Stimulated activated CD8-positive, alpha-beta memory T cell treated with anti-CD3 and anti-CD28 coated beads, Interleukin-4, amount 100 ng/mL, for 1 hour (primary cell): ENCODE measurements at regions not wholly inside any gene's neighbourhood (a gene's known extent, or its start where the extent isn't known, plus 50 kb on each side); places are given as distances from the start of the nearest gene placed in this dataset.
"Not testable (repeated sequence)": the region's sequence is repeated elsewhere in the genome, so short reads cannot be mapped to it uniquely, and the experiment has no call there.

ENCODE experiments used
- DNase-seq, 2 donors: peaks; one replicate each; pipeline ENCODE4 v3.0.0-alpha.2; 2020; ENCODE audit warnings: low read depth in 2 of 2, low spot score in 1 of 2

GRCh38 chr12:31906557-31907301 is 52.5 kb upstream of the RESF1 start:
- DNase-seq = no peak

GRCh38 chr12:31903025-31903424 is 56.2 kb upstream of the RESF1 start:
- no peak for DNase-seq

GRCh38 chr12:31900271-31900670 is 58.9 kb upstream of the RESF1 start:
- DNase-seq = no peak

- no peak for DNase-seq
Observed at GRCh38 chr12:31899109-31899508, 60.1 kb upstream of the RESF1 start.

GRCh38 chr12:31897781-31898503 is 61.3 kb upstream of the RESF1 start:
- no peak for DNase-seq

- DNase-seq = not testable (repeated sequence)
Observed at GRCh38 chr12:31897092-31897491, 62.1 kb upstream of the RESF1 start.

GRCh38 chr12:31896514-31897039 is 62.6 kb upstream of the RESF1 start:
- DNase-seq = peak; percentile 50 to 73

GRCh38 chr12:31895449-31896150 is 63.6 kb upstream of the RESF1 start:
- DNase-seq = no peak

GRCh38 chr12:31890295-31891285 is 68.6 kb upstream of the RESF1 start:
- DNase-seq = no peak

GRCh38 chr12:31887109-31887811 is 72.0 kb upstream of the RESF1 start:
- DNase-seq = no peak

- not testable (repeated sequence) for DNase-seq
Observed at GRCh38 chr12:31882682-31883081, 76.5 kb upstream of the RESF1 start.

GRCh38 chr12:31880340-31880739 is 78.9 kb upstream of the RESF1 start:
- no peak for DNase-seq

- DNase-seq = no peak
Observed at GRCh38 chr12:31877884-31878283, 81.3 kb upstream of the RESF1 start.

GRCh38 chr12:31876568-31877424 is 82.4 kb upstream of the RESF1 start:
- DNase-seq = no peak

- DNase-seq = no peak
Observed at GRCh38 chr12:31875609-31875964, 83.6 kb upstream of the RESF1 start.

- peak in 1 of 2 donors; percentile 37 for DNase-seq
Observed at GRCh38 chr12:31874961-31875608, 84.1 kb upstream of the RESF1 start.

- no peak for DNase-seq
Observed at GRCh38 chr12:31872831-31873604, 86.2 kb upstream of the RESF1 start.

GRCh38 chr12:31869972-31870371 is 89.2 kb upstream of the RESF1 start:
- no peak for DNase-seq
